Stimulated activated naive B cell treated with anti-CD40 and anti-IgM and Interleukin-4, amounts not matched to agents 10 μg/mL and 1 μg/mL and 100 μg/mL, for 72 hours (primary cell): ENCODE measurements at regions not wholly inside any gene's neighbourhood (a gene's known extent, or its start where the extent isn't known, plus 50 kb on each side); places are given as distances from the start of the nearest gene placed in this dataset.

Experiments
- ATAC-seq, 2 donors: fragments of 150-1000 bp; cut with Tn5 transposase; replicated peaks; 2 replicates each; pipeline ENCODE4 v1.10.0; 2021; ENCODE audit warnings: moderate library complexity in 1 of 2
- DNase-seq: peaks from one replicate; pipeline ENCODE4 v3.0.0; 2021
- H3K27ac Mint-ChIP-seq: one replicate; pipeline ENCODE4 v1.8.0; 2022; ENCODE audit warnings: mild to moderate bottlenecking, mixed read lengths
- H3K27me3 Mint-ChIP-seq, 2 donors: one replicate each; pipeline ENCODE4 v1.8.0; 2022; ENCODE audit warnings: mixed read lengths in 2 of 2
- H3K36me3 Mint-ChIP-seq, 2 donors: one replicate each; pipeline ENCODE4 v1.8.0; 2022; ENCODE audit warnings: mixed read lengths in 2 of 2, mild to moderate bottlenecking in 1 of 2
- H3K4me1 Mint-ChIP-seq, 2 donors: one replicate each; pipeline ENCODE4 v1.8.0; 2022; ENCODE audit warnings: mixed read lengths in 2 of 2, mild to moderate bottlenecking in 1 of 2
- H3K4me3 Mint-ChIP-seq, 2 donors: one replicate each; pipeline ENCODE4 v1.8.0; 2022; ENCODE audit warnings: mild to moderate bottlenecking in 2 of 2, mixed read lengths in 2 of 2, moderate library complexity in 1 of 2
- H3K9me3 Mint-ChIP-seq, 2 donors: one replicate each; pipeline ENCODE4 v1.8.0; 2022; ENCODE audit warnings: mixed read lengths in 2 of 2, mild to moderate bottlenecking in 1 of 2

- H3K27ac Mint-ChIP-seq = no peak overlapping the region
- no peaks in the 10 kb centered on the region for H3K9me3 Mint-ChIP-seq
- no peaks in the 10 kb centered on the region for H3K27me3 Mint-ChIP-seq
- no peaks in the 10 kb centered on the region for H3K36me3 Mint-ChIP-seq
- no peak for ATAC-seq
- no peak overlapping the region for H3K4me3 Mint-ChIP-seq
- H3K4me1 Mint-ChIP-seq = no peaks in the 10 kb centered on the region
- DNase-seq = no peak
These were observed 318.1 kb downstream of the LRIG3 start for GRCh38 chr12:58602179-58602578.

DNA sequence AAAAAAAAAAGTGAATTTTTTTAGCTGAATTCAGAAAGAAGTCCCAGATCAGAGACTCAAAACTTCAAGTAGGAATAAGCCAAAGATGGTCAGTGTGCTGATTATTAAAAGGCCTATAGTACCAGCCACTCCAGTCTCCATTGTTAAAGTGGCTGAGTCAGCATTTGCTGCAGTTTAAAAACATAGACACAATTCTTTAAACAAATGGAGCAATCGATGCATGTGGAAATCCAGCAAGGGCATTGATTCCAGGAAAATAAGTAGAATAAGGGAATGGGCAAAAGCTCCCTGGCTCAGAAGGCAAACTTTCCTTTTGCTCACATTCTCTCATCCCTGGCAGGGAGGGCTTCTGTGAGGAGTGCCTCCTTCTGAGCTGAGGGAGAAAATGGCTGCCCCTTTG, 317.6 kb downstream of the LRIG3 start:
- Mint-ChIP-seq H3K4me1 (no peaks in the 10 kb centered on the region), H3K9me3 (no peaks in the 10 kb centered on the region), H3K36me3 (no peaks in the 10 kb centered on the region), H3K27ac (no peak overlapping the region), H3K27me3 (no peaks in the 10 kb centered on the region), H3K4me3 (no peak overlapping the region)
- DNase-seq (no peak), ATAC-seq (no peak)

DNA sequence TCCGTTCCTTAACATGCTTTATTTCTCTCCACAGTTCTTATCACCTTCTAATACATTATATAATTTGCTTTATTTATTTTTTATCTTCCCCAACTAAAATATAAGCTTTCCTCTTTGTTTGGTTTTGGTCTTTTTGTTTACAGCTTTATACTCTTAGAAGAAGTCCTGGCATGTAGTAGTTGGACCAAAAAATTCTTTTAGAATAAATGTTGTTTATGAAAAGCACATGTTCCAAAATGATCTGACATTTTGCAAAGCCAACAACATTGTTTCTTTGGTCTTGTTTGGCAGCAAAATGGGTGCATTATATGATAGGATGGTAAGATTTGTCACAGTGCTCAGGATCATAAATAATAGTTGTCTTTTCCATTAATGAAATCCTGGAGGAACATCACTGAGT, 312.5 kb downstream of the LRIG3 start:
- no peaks in the 10 kb centered on the region for H3K9me3 Mint-ChIP-seq
- DNase-seq (no peak), ATAC-seq (no peak)
- H3K4me3 Mint-ChIP-seq = no peak overlapping the region
- H3K27me3 Mint-ChIP-seq = no peaks in the 10 kb centered on the region
- H3K27ac Mint-ChIP-seq = no peak overlapping the region
- no peaks in the 10 kb centered on the region for H3K36me3 Mint-ChIP-seq
- no peaks in the 10 kb centered on the region for H3K4me1 Mint-ChIP-seq

DNA sequence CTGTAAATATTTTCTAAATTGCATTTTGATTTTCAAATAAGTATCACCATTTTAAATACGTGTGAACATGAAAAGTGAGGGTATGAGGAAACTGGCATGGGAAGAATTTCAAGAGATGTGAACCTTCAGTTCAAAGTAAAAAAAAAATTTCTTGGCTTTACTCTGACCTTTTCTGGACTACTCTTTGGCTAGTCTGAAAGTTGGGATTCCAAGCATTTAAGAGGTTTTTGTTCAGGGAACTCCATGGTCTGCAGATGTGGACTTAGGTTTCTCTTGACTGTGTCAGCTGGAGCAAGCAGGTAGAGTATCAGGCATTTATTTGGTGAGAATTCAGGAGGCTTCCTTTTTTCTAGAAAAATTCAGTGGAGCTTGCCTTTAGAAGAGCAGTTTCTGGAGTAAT, 311.6 kb downstream of the LRIG3 start:
- H3K36me3 Mint-ChIP-seq = no peaks in the 10 kb centered on the region
- no peak overlapping the region for H3K27ac Mint-ChIP-seq
- DNase-seq = no peak
- no peaks in the 10 kb centered on the region for H3K9me3 Mint-ChIP-seq
- H3K4me1 Mint-ChIP-seq = no peaks in the 10 kb centered on the region
- H3K27me3 Mint-ChIP-seq = no peaks in the 10 kb centered on the region
- no peak overlapping the region for H3K4me3 Mint-ChIP-seq
- no peak for ATAC-seq

DNA sequence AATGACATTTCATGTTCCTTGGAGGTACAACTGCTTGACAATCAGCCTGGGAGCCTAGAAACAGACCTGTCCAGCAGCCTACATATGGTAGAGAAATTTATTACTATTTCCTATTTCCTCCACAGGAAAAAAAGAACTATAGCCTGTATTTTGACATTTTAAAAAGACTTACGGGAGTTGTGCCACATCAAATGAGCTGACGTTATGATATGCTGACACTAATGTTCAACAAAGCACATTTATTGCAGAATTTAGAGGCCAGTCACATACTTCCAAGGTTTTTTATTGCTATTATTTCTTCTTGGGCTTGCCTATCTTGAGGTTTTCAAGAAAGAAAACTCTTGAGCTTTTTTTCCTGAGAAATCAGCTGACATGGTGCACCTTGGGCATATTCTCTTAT, 305.3 kb downstream of the LRIG3 start:
- no peaks in the 10 kb centered on the region for H3K27me3 Mint-ChIP-seq
- DNase-seq (no peak), ATAC-seq (no peak)
- H3K4me1 Mint-ChIP-seq = no peaks in the 10 kb centered on the region
- peaks cover 0 to 5% of the 10 kb centered on the region in 2 donors for H3K9me3 Mint-ChIP-seq
- no peaks in the 10 kb centered on the region for H3K36me3 Mint-ChIP-seq
- no peak overlapping the region for H3K27ac Mint-ChIP-seq
- no peak overlapping the region for H3K4me3 Mint-ChIP-seq

DNA sequence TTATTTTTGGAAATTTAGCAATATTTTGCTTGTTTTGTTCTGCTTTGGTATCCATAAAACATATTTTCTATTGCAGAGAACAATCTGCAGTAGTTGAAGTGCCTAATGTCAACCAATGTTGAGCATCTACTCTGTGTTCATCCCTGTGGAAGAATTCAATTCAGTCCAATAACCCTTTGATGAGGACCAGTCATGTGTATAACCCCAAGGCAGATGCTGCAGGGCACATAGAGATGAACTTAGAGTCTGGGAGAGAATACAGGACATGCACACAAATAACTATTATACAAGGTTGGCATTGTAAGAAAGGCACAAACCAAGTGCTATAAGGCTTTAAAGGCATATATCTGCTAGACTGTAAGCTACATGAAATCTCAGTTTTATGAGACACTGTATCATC, 304.7 kb downstream of the LRIG3 start:
- no peaks in the 10 kb centered on the region for H3K36me3 Mint-ChIP-seq
- DNase-seq = no peak

GRCh38 chr12:58616618-58617017, 303.7 kb downstream of the LRIG3 start:
- H3K36me3 Mint-ChIP-seq = no peaks in the 10 kb centered on the region
- H3K4me3 Mint-ChIP-seq = no peak overlapping the region
- no peak overlapping the region for H3K27ac Mint-ChIP-seq
- DNase-seq (no peak), ATAC-seq (no peak)
- H3K27me3 Mint-ChIP-seq = no peaks in the 10 kb centered on the region
- no peaks in the 10 kb centered on the region for H3K4me1 Mint-ChIP-seq
- H3K9me3 Mint-ChIP-seq = peaks cover 4 to 11% of the 10 kb centered on the region in 2 donors

More for the DNA sequence above, 304.7 kb downstream of the LRIG3 start:
- Mint-ChIP-seq H3K27me3 (no peaks in the 10 kb centered on the region), H3K4me3 (no peak overlapping the region), H3K4me1 (no peaks in the 10 kb centered on the region), H3K9me3 (peaks cover 3 to 8% of the 10 kb centered on the region in 2 donors), H3K27ac (no peak overlapping the region)
- no peak for ATAC-seq

DNA sequence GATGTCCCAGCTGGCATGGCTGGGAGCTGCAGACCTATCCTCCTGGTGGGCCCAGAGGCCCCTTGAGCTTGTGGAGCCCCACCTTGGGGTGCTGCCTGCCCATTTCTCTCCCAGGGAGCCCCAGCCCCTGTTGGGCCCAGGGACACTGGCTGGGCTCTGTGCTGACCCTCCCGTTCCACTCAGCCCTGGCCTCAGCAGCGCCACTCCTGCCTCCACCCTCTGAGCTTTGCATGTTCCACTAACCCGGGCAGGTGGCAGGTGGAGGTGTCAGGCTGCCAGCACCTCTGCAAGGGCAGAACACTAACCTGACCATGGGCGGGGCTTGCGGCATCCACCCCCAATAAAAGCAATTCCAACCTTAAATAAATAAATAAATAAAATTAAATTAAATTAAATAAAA, 299.2 kb downstream of the LRIG3 start:
- Mint-ChIP-seq H3K4me1 (no peaks in the 10 kb centered on the region), H3K27ac (no peak overlapping the region), H3K4me3 (no peak overlapping the region), H3K9me3 (peaks cover 4 to 16% of the 10 kb centered on the region in 2 donors), H3K36me3 (no peaks in the 10 kb centered on the region), H3K27me3 (no peaks in the 10 kb centered on the region)
- DNase-seq = no peak
- no peak for ATAC-seq

DNA sequence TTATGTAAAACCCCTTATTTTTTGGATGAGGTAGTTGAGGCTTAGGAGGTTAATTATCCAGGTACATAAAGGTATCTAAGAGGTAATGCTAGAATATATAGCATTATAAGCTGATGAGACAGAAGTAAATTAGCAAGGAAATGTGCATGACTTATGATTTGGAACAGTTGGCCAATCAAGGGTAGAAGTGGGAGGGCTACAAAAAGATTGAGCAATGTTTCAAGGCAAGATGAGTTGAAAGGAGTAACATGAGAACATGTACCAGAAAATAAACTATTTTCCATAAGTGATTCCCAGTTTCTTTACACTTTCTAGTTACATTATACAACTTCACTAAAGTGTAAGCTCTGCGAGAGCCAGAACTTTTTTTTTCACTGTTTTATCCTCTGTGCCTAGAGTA, 290.9 kb downstream of the LRIG3 start:
- no peaks in the 10 kb centered on the region for H3K36me3 Mint-ChIP-seq
- H3K27me3 Mint-ChIP-seq = no peaks in the 10 kb centered on the region
- ATAC-seq (no peak), DNase-seq (no peak)
- H3K4me1 Mint-ChIP-seq = no peaks in the 10 kb centered on the region
- H3K9me3 Mint-ChIP-seq = peaks cover 0 to 4% of the 10 kb centered on the region in 2 donors
- no peak overlapping the region for H3K4me3 Mint-ChIP-seq
- no peak overlapping the region for H3K27ac Mint-ChIP-seq

DNA sequence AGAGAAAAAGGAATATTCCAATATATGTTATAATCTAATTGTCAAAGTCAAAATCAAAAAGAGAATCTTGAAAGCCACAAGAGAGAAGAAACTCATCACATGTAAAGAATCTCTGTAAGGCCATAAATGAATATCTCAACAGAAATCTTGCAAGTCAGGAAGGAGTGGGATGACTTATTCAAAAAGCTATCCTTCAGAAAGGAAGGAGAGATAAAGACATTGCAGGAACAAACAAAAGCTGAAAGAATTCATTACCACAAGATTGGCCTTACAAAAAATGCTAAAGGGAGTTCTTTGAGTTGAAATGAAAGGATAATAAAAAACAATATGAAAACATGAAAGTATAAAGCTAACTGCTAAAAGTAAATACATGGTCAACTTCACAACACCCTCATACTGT, 286.8 kb downstream of the LRIG3 start:
- H3K27me3 Mint-ChIP-seq = no peaks in the 10 kb centered on the region
- DNase-seq = no peak
- ATAC-seq = no peak

GRCh38 chr12:58639318-58639934, 280.9 kb downstream of the LRIG3 start:
- no peak for DNase-seq
- Mint-ChIP-seq H3K36me3 (no peaks in the 10 kb centered on the region), H3K27ac (no peak overlapping the region), H3K4me3 (no peak overlapping the region), H3K4me1 (no peaks in the 10 kb centered on the region), H3K27me3 (no peaks in the 10 kb centered on the region), H3K9me3 (peaks cover 2 to 4% of the 10 kb centered on the region in 2 donors)
- no peak for ATAC-seq

More for the DNA sequence above, 286.8 kb downstream of the LRIG3 start:
- H3K9me3 Mint-ChIP-seq = peaks cover 0 to 3% of the 10 kb centered on the region in 2 donors
- H3K4me3 Mint-ChIP-seq = no peak overlapping the region
- no peaks in the 10 kb centered on the region for H3K4me1 Mint-ChIP-seq
- no peaks in the 10 kb centered on the region for H3K36me3 Mint-ChIP-seq
- no peak overlapping the region for H3K27ac Mint-ChIP-seq

DNA sequence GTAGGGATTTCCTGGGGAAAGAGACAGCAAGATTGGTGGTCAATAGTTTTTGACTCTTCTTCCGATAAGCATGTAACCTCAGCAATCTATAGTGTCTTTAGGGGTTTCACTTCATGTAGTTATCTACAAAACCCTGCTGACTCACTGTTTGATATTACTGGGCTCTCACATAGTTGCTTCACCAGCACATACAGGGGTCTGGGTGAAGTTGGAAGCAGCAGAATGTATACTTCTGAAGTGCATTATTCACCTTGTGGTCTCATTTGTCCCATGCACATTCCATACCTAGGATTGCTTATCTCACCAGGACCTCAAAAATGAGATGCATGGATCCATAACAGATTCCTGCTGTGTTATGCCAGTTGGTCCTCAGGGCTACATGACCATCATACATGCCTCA, 280.0 kb downstream of the LRIG3 start:
- no peak for DNase-seq
- ATAC-seq = no peak
- H3K36me3 Mint-ChIP-seq = no peaks in the 10 kb centered on the region
- H3K9me3 Mint-ChIP-seq = peaks cover 2 to 4% of the 10 kb centered on the region in 2 donors
- H3K27me3 Mint-ChIP-seq = no peaks in the 10 kb centered on the region
- H3K27ac Mint-ChIP-seq = no peak overlapping the region
- H3K4me1 Mint-ChIP-seq = no peaks in the 10 kb centered on the region
- H3K4me3 Mint-ChIP-seq = no peak overlapping the region

DNA sequence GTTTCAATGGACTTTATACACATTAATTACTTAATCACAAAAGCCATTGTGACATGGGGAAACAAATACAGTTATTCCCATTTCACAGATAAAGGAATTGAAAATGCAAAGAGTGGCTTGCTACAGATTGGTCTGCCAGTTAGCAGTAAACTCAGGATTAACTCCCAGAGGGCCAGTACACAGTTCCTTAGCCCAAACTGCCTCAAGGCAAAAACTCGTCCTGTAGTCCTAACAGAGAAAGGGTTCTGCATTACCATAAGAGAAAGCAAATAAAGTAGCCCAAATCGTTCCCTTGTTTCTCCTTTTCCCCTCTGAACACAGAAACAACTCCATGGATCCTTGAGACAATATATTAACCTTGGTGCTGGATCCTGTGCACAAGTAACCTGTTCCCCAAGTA, 274.4 kb downstream of the LRIG3 start:
- no peaks in the 10 kb centered on the region for H3K36me3 Mint-ChIP-seq

GRCh38 chr12:58647495-58647894, 272.8 kb downstream of the LRIG3 start:
- Mint-ChIP-seq H3K36me3 (no peaks in the 10 kb centered on the region), H3K9me3 (no peaks in the 10 kb centered on the region), H3K27ac (no peak overlapping the region), H3K27me3 (no peaks in the 10 kb centered on the region), H3K4me3 (no peak overlapping the region), H3K4me1 (no peaks in the 10 kb centered on the region)
- ATAC-seq = no peak
- DNase-seq = no peak

More for the DNA sequence above, 274.4 kb downstream of the LRIG3 start:
- Mint-ChIP-seq H3K4me3 (no peak overlapping the region), H3K4me1 (no peaks in the 10 kb centered on the region), H3K27ac (no peak overlapping the region), H3K27me3 (no peaks in the 10 kb centered on the region), H3K9me3 (no peaks in the 10 kb centered on the region)
- ATAC-seq = no peak
- DNase-seq = no peak

DNA sequence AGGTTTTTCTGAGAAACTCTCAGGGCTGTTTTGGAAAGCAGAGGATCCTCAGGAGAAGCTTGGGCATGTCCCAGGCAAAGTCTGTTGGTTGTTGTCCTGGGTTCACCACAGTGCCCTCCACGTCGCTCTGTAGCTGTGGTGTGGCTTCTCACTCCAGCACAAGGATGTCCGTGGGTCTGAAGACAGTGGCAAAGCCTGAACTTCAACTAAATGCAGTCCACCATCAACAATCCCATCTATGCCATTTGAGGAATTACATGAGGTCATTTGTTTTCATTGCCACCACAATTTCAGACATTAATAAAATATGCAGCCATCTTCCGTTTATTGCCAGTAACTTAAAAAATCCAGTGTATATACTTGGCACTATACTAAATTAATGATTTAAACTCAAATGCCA, 272.1 kb downstream of the LRIG3 start:
- H3K27me3 Mint-ChIP-seq = no peaks in the 10 kb centered on the region
- H3K27ac Mint-ChIP-seq = no peak overlapping the region
- no peaks in the 10 kb centered on the region for H3K4me1 Mint-ChIP-seq
- no peaks in the 10 kb centered on the region for H3K36me3 Mint-ChIP-seq
- no peak for DNase-seq
- H3K9me3 Mint-ChIP-seq = peaks cover 0 to 5% of the 10 kb centered on the region in 2 donors
- no peak for ATAC-seq
- H3K4me3 Mint-ChIP-seq = no peak overlapping the region

DNA sequence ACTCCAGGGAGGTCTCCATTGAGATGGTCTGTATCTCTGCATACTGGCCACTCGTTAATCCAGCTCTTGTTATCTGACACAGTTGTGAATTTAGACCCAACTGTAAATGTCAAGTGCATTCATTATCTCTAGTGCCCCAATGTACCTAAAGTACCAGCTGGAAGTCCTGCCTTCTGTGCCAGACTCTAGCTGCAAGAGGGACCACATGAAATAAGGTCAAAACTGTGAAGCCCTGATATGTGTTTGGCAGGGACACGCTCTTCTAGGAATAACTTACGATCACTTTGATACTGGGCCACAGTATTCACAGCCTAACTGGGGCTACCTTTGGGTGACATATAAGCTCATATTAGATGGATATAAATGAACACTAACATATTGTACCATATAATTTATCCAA, 268.5 kb downstream of the LRIG3 start:
- Mint-ChIP-seq H3K4me1 (no peaks in the 10 kb centered on the region), H3K27ac (no peak overlapping the region), H3K4me3 (no peak overlapping the region), H3K27me3 (no peaks in the 10 kb centered on the region), H3K36me3 (no peaks in the 10 kb centered on the region), H3K9me3 (peaks cover 4 to 10% of the 10 kb centered on the region in 2 donors)
- ATAC-seq (no peak), DNase-seq (no peak)
